MM.1S (cell line): ENCODE measurements at regions not wholly inside any gene's neighbourhood (a gene's known extent, or its start where the extent isn't known, plus 50 kb on each side); places are given as distances from the start of the nearest gene placed in this dataset.
"Not testable (repeated sequence)": the region's sequence is repeated elsewhere in the genome, so short reads cannot be mapped to it uniquely, and the experiment has no call there.

Source experiments
- DNase-seq: peaks from one replicate; pipeline ENCODE4 v3.0.0-alpha.2; 2015
- H2AFZ ChIP-seq: fragments of 300-600 bp; sonication (generic); 2 replicates; pipeline ENCODE4 v1.6.0; 2016; ENCODE audit warnings: antibody characterized with exemption, low read length
- H3F3A ChIP-seq: fragments of 300-600 bp; sonication (generic); 2 replicates; pipeline ENCODE4 v1.6.1; 2016; ENCODE audit warnings: mild to moderate bottlenecking, antibody characterized with exemption, low read length, moderate library complexity, mixed read lengths; ENCODE audit not compliant: insufficient read depth
- H3K27ac ChIP-seq: fragments of 300-600 bp; sonication (generic); 2 replicates; pipeline ENCODE4 v1.5.1; 2016; ENCODE audit warnings: mild to moderate bottlenecking, low read length
- H3K27me3 ChIP-seq: fragments of 300-600 bp; sonication (generic); replicated peaks from 2 replicates; pipeline ENCODE4 v1.6.0; 2016; ENCODE audit warnings: low read length; ENCODE audit not compliant: insufficient read depth
- H3K36me3 ChIP-seq: fragments of 300-600 bp; sonication (generic); replicated peaks from 2 replicates; pipeline ENCODE4 v1.6.1; 2016; ENCODE audit warnings: mild to moderate bottlenecking, low read length, mixed read lengths; ENCODE audit not compliant: insufficient read depth
- H3K4me1 ChIP-seq: fragments of 300-600 bp; sonication (generic); 2 replicates; pipeline ENCODE4 v1.6.1; 2016; ENCODE audit warnings: low read length, mixed read lengths
- H3K4me2 ChIP-seq: fragments of 300-600 bp; sonication (generic); 2 replicates; pipeline ENCODE4 v1.6.0; 2016; ENCODE audit warnings: low read depth, low read length
- H3K4me3 ChIP-seq: fragments of 300-600 bp; sonication (generic); 2 replicates; pipeline ENCODE4 v1.5.1; 2016; ENCODE audit warnings: low read length, mixed read lengths
- H3K79me2 ChIP-seq: fragments of 300-600 bp; sonication (generic); 2 replicates; pipeline ENCODE4 v1.6.1; 2016; ENCODE audit warnings: mixed run types, low read length, mixed read lengths
- H3K9ac ChIP-seq: fragments of 300-600 bp; sonication (generic); 2 replicates; pipeline ENCODE4 v1.6.1; 2016; ENCODE audit warnings: low read length, mixed read lengths
- H3K9me2 ChIP-seq: fragments of 300-600 bp; sonication (generic); replicated peaks from 2 replicates; pipeline ENCODE4 v1.6.1; 2016; ENCODE audit warnings: mild to moderate bottlenecking, low read length, mixed read lengths; ENCODE audit not compliant: insufficient read depth
- H3K9me3 ChIP-seq: fragments of 300-600 bp; sonication (generic); replicated peaks from 2 replicates; pipeline ENCODE4 v1.6.1; 2016; ENCODE audit warnings: mild to moderate bottlenecking, low read length, mixed read lengths; ENCODE audit not compliant: insufficient read depth
- H4K20me1 ChIP-seq: fragments of 300-600 bp; sonication (generic); 2 replicates; pipeline ENCODE4 v1.6.1; 2016; ENCODE audit warnings: mild to moderate bottlenecking, low read length, moderate library complexity, mixed read lengths; ENCODE audit not compliant: insufficient read depth
- CTCF ChIP-seq: fragments of 300-600 bp; sonication (generic); IDR thresholded peaks from 2 replicates; pipeline ENCODE4 v1.5.1; 2016; ENCODE audit warnings: antibody characterized with exemption, low read length, mixed read lengths
- EZH2 ChIP-seq: fragments of 300-600 bp; sonication (generic); optimal IDR thresholded peaks from 2 replicates; pipeline ENCODE3; 2017; ENCODE audit warnings: low read depth, mild to moderate bottlenecking, antibody characterized with exemption, low read length, mixed read lengths
- EZH2phosphoT487 ChIP-seq: fragments of 300-600 bp; sonication (generic); IDR thresholded peaks from 2 replicates; pipeline ENCODE4 v1.6.1; 2018; ENCODE audit warnings: antibody characterized with exemption, low read length

- Histone ChIP-seq H4K20me1 (no peaks in the 10 kb centered on the region), H3K9me2 (no peaks in the 10 kb centered on the region), H3K9me3 (no peaks in the 10 kb centered on the region), H2AFZ (no peak overlapping the region), H3K79me2 (no peaks in the 10 kb centered on the region), H3K4me1 (no peaks in the 10 kb centered on the region), H3K4me2 (no peak overlapping the region), H3K27me3 (no peaks in the 10 kb centered on the region), H3K27ac (no peak overlapping the region), H3K4me3 (no peak overlapping the region), H3F3A (no peaks in the 10 kb centered on the region), H3K9ac (no peak overlapping the region), H3K36me3 (no peaks in the 10 kb centered on the region)
- no peak for DNase-seq
- no peak for TF ChIP-seq CTCF
- no peak for TF ChIP-seq EZH2
- TF ChIP-seq EZH2phosphoT487: no peak
Measured at GRCh38 chr4:91754716-91755115, 549.0 kb upstream of the GRID2 start.

- H3F3A ChIP-seq: no peaks in the 10 kb centered on the region
- no peaks in the 10 kb centered on the region for H3K27me3 ChIP-seq
- H3K4me3 ChIP-seq: no peak overlapping the region
- H3K4me1 ChIP-seq: no peaks in the 10 kb centered on the region
- H3K9me2 ChIP-seq: no peaks in the 10 kb centered on the region
- H3K36me3 ChIP-seq: no peaks in the 10 kb centered on the region
- no peak overlapping the region for H2AFZ ChIP-seq
- H3K27ac ChIP-seq: no peak overlapping the region
- H3K79me2 ChIP-seq: no peaks in the 10 kb centered on the region
- H3K9me3 ChIP-seq: no peaks in the 10 kb centered on the region
- no peak overlapping the region for H3K4me2 ChIP-seq
- TF ChIP-seq CTCF (no peak), EZH2phosphoT487 (no peak), EZH2 (no peak)
- DNase-seq: no peak
- H3K9ac ChIP-seq: no peak overlapping the region
- H4K20me1 ChIP-seq: no peaks in the 10 kb centered on the region
Measured at GRCh38 chr4:91758487-91758886, 545.3 kb upstream of the GRID2 start.

- Histone ChIP-seq H3K9me3 (no peaks in the 10 kb centered on the region), H3K9me2 (no peaks in the 10 kb centered on the region), H3K27me3 (no peaks in the 10 kb centered on the region), H3K9ac (no peak overlapping the region), H2AFZ (no peak overlapping the region), H3K79me2 (no peaks in the 10 kb centered on the region), H3K4me3 (no peak overlapping the region), H3F3A (no peaks in the 10 kb centered on the region), H4K20me1 (no peaks in the 10 kb centered on the region), H3K4me1 (no peaks in the 10 kb centered on the region), H3K4me2 (no peak overlapping the region), H3K36me3 (no peaks in the 10 kb centered on the region), H3K27ac (no peak overlapping the region)
- TF ChIP-seq CTCF (no peak), EZH2 (no peak), EZH2phosphoT487 (no peak)
- no peak for DNase-seq
Measured at GRCh38 chr4:91764085-91764484, 539.7 kb upstream of the GRID2 start.

GRCh38 chr4:91769912-91770311 lies 533.9 kb upstream of the GRID2 start:
- DNase-seq: no peak
- H3K79me2 ChIP-seq: no peaks in the 10 kb centered on the region
- no peaks in the 10 kb centered on the region for H4K20me1 ChIP-seq
- H3K27me3 ChIP-seq: no peaks in the 10 kb centered on the region
- H3K9me3 ChIP-seq: no peaks in the 10 kb centered on the region
- no peaks in the 10 kb centered on the region for H3K36me3 ChIP-seq
- no peaks in the 10 kb centered on the region for H3K9me2 ChIP-seq
- no peak overlapping the region for H3K4me3 ChIP-seq
- TF ChIP-seq EZH2phosphoT487 (no peak), EZH2 (no peak), CTCF (no peak)
- H3K4me1 ChIP-seq: no peaks in the 10 kb centered on the region
- H3K9ac ChIP-seq: no peak overlapping the region
- H3K27ac ChIP-seq: no peak overlapping the region
- no peak overlapping the region for H3K4me2 ChIP-seq
- H3F3A ChIP-seq: no peaks in the 10 kb centered on the region
- H2AFZ ChIP-seq: no peak overlapping the region

- not testable (repeated sequence) for H3K27me3 ChIP-seq, H3K4me1 ChIP-seq, H4K20me1 ChIP-seq, H3K36me3 ChIP-seq, H3K79me2 ChIP-seq, H3K4me2 ChIP-seq, H3K9ac ChIP-seq, H3K9me3 ChIP-seq, H2AFZ ChIP-seq, H3F3A ChIP-seq, H3K27ac ChIP-seq, DNase-seq, H3K9me2 ChIP-seq, H3K4me3 ChIP-seq
Measured at GRCh38 chr4:91791631-91792030, 512.1 kb upstream of the GRID2 start.
